Testis (tissue), 2 donors: ENCODE measurements at regions not wholly inside any gene's neighbourhood (a gene's known extent, or its start where the extent isn't known, plus 50 kb on each side); places are given as distances from the start of the nearest gene placed in this dataset.

Experiments used
- POLR2A ChIP-seq: fragments of 450-650 bp; IDR thresholded peaks from one replicate; pipeline ENCODE4 v1.6.1; 2017; ENCODE audit warnings: antibody characterized with exemption, mild to moderate bottlenecking, moderate library complexity
- TF ChIP-seq, protein P1 (sequence below), 3 experiments: fragments of 450-650 bp in 2 of 3; fragments of 200-600 bp in 1 of 3; sonication (generic) in 1 of 3; IDR thresholded peaks; one replicate each; pipeline ENCODE4 v1.5.1; 2016 to 2019; ENCODE audit warnings: antibody characterized with exemption in 3 of 3, mild to moderate bottlenecking in 2 of 3, moderate library complexity in 1 of 3

DNA sequence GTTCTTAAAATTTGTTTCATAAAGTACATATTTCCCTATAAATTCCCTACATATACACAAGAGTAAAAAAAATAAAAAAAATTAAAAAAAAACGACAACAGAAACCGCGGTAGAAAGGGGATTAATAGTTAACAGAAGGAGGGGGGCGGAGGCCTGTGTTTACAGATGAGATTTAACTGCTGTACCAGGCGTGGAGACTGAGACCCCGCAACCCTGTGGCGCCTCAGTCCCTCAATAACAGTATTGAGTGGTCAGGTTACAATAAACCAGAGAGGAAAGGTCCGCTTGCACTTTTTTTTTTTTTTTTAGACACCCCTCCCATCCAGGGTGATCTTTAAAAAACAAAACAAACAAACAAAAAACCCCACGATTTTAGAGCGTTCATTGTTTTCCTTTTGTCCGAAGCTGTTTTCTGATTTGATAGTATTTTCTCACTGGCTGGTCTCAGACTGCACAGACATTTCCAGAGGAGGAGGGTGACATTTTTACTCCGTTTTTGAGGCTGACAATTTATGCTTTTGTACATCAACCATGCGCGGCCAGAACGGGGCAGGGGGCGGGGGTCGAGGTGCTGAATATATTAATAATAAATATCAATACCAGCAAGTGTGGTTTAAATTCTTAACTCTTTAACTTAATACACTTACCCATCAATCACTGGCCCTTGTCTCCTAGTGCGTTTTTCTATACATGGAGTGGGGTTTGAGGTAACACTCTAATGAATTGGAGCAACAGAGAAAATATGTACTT is 1223.9 kb downstream of the BRINP3 start:
- TF ChIP-seq, protein P1, sequence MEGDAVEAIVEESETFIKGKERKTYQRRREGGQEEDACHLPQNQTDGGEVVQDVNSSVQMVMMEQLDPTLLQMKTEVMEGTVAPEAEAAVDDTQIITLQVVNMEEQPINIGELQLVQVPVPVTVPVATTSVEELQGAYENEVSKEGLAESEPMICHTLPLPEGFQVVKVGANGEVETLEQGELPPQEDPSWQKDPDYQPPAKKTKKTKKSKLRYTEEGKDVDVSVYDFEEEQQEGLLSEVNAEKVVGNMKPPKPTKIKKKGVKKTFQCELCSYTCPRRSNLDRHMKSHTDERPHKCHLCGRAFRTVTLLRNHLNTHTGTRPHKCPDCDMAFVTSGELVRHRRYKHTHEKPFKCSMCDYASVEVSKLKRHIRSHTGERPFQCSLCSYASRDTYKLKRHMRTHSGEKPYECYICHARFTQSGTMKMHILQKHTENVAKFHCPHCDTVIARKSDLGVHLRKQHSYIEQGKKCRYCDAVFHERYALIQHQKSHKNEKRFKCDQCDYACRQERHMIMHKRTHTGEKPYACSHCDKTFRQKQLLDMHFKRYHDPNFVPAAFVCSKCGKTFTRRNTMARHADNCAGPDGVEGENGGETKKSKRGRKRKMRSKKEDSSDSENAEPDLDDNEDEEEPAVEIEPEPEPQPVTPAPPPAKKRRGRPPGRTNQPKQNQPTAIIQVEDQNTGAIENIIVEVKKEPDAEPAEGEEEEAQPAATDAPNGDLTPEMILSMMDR (IDR thresholded peaks at IDR 0.05) = no peak
- TF ChIP-seq POLR2A = no peak
